ENCODE measurements at regions not wholly inside any gene's neighbourhood (a gene's known extent, or its start where the extent isn't known, plus 50 kb on each side); places are given as distances from the start of the nearest gene placed in this dataset.

- no peak for TF ChIP-seq EP300 (IDR thresholded peaks at IDR 0.05; ENCODE audit: low read length)
- no peak for TF ChIP-seq FOXK2 (conservative IDR thresholded peaks at IDR 0.05 in 1 of 2, IDR thresholded peaks at IDR 0.05 in 1 of 2; ENCODE audit: low read depth in 2 of 2)
- TF ChIP-seq ZMIZ1 (IDR thresholded peaks at IDR 0.05; ENCODE audit: low read depth in 2 of 2, low read length in 2 of 2), result no peak
- no peak for TF ChIP-seq ZBTB1 (CRISPR knock-in tag; IDR thresholded peaks at IDR 0.05; ENCODE audit: borderline replicate concordance, low read depth)
- TF ChIP-seq, protein P1, sequence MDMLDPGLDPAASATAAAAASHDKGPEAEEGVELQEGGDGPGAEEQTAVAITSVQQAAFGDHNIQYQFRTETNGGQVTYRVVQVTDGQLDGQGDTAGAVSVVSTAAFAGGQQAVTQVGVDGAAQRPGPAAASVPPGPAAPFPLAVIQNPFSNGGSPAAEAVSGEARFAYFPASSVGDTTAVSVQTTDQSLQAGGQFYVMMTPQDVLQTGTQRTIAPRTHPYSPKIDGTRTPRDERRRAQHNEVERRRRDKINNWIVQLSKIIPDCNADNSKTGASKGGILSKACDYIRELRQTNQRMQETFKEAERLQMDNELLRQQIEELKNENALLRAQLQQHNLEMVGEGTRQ (CRISPR knock-in tag; IDR thresholded peaks at IDR 0.05), result no peak
- no peak for TF ChIP-seq RBM22 (IDR thresholded peaks at IDR 0.05; ENCODE audit: low read depth, low read length, poor library complexity, severe bottlenecking)
- no peak for TF ChIP-seq GABPA (tag; conservative IDR thresholded peaks at IDR 0.05; ENCODE audit: low read depth)
- no peak for TF ChIP-seq FOS (IDR thresholded peaks at IDR 0.05; ENCODE audit: extremely low read depth, insufficient read length)
- no peak for TF ChIP-seq HMG20A (CRISPR knock-in tag; conservative IDR thresholded peaks at IDR 0.05)
- no peak for TF ChIP-seq SMAD1 (IDR thresholded peaks at IDR 0.05; ENCODE audit: low read depth, low read length, partially characterized antibody)
- TF ChIP-seq EHMT2 (IDR thresholded peaks at IDR 0.05), result no peak
- no peak for TF ChIP-seq KDM4B (IDR thresholded peaks at IDR 0.05; ENCODE audit: borderline replicate concordance in 2 of 2, low read depth in 1 of 2)
- no peak for TF ChIP-seq HCFC1 (IDR thresholded peaks at IDR 0.05; ENCODE audit: low read depth, low read length)
- no peak for TF ChIP-seq RB1 (IDR thresholded peaks at IDR 0.05; ENCODE audit: low read depth)
Measured at GRCh38 chr4:23728971-23729370, 160.9 kb downstream of the PPARGC1A start.

All from K562 (cell line).